Fibroblast of the aortic adventitia (primary cell): ENCODE measurements at regions not wholly inside any gene's neighbourhood (a gene's known extent, or its start where the extent isn't known, plus 50 kb on each side); places are given as distances from the start of the nearest gene placed in this dataset.

Experiments
- DNase-seq: peaks from one replicate; pipeline ENCODE4 v3.0.0-alpha.2; 2010; ENCODE audit warnings: low read depth
- H3K4me3 ChIP-seq: 2 replicates; pipeline ENCODE4 v1.5.1; 2011; ENCODE audit warnings: low read depth, mild to moderate bottlenecking, control low read depth, low read length, moderate library complexity
- TF ChIP-seq, protein P1 (sequence below): IDR thresholded peaks from 2 replicates; pipeline ENCODE4 v1.5.1; 2011; ENCODE audit warnings: mild to moderate bottlenecking, low read length, control low read depth, inconsistent platforms; ENCODE audit not compliant: insufficient read depth

GRCh38 chr6:163789199-163789810 is 374.8 kb downstream of the QKI start:
- TF ChIP-seq, protein P1, sequence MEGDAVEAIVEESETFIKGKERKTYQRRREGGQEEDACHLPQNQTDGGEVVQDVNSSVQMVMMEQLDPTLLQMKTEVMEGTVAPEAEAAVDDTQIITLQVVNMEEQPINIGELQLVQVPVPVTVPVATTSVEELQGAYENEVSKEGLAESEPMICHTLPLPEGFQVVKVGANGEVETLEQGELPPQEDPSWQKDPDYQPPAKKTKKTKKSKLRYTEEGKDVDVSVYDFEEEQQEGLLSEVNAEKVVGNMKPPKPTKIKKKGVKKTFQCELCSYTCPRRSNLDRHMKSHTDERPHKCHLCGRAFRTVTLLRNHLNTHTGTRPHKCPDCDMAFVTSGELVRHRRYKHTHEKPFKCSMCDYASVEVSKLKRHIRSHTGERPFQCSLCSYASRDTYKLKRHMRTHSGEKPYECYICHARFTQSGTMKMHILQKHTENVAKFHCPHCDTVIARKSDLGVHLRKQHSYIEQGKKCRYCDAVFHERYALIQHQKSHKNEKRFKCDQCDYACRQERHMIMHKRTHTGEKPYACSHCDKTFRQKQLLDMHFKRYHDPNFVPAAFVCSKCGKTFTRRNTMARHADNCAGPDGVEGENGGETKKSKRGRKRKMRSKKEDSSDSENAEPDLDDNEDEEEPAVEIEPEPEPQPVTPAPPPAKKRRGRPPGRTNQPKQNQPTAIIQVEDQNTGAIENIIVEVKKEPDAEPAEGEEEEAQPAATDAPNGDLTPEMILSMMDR, result no peak
- no peak overlapping the region for H3K4me3 ChIP-seq
- no peak for DNase-seq

GRCh38 chr6:163786995-163787671 is 372.6 kb downstream of the QKI start:
- no peak for DNase-seq
- H3K4me3 ChIP-seq, result no peak overlapping the region
- TF ChIP-seq, protein P1, result no peak

GRCh38 chr6:163782436-163783003 is 368.0 kb downstream of the QKI start:
- DNase-seq, result no peak
- H3K4me3 ChIP-seq, result no peak overlapping the region
- TF ChIP-seq, protein P1, result no peak

GRCh38 chr6:163780994-163781393 is 366.5 kb downstream of the QKI start:
- TF ChIP-seq, protein P1, result no peak
- no peak overlapping the region for H3K4me3 ChIP-seq
- no peak for DNase-seq

- DNase-seq, result no peak
- TF ChIP-seq, protein P1, result no peak
- H3K4me3 ChIP-seq, result no peak overlapping the region
Measured at GRCh38 chr6:163779727-163780284, 365.3 kb downstream of the QKI start.

GRCh38 chr6:163777716-163778115 is 363.2 kb downstream of the QKI start:
- DNase-seq, result no peak
- no peak overlapping the region for H3K4me3 ChIP-seq
- TF ChIP-seq, protein P1, result no peak
